ENCODE measurements at regions not wholly inside any gene's neighbourhood (a gene's known extent, or its start where the extent isn't known, plus 50 kb on each side); places are given as distances from the start of the nearest gene placed in this dataset.

DNA sequence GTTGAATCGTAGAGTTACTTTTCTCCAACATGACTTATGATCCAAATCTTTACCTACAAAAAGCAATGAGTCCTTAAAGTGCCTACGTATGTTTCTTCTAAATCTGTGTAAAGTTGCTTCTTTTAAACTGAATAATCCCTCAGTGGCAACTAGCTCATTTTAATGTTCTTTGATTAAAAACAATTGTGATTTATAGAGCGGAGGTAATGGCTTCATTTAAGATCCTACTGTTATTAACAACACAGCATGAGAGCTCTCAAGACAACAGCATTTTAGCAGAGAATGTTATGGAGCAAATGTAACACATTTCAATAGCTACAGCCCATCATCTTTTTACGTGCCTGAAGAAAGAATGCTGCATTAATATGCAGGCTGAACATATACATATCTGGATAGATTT is 55.3 kb upstream of the VGLL3 start:
- DNase-seq, result no peak
- Histone ChIP-seq H3K4me3 (ENCODE audit: low read depth, low read length) (no peak overlapping the region), H3K9me3 (no peaks in the 10 kb centered on the region), H3K4me1 (no peaks in the 10 kb centered on the region), H3K27me3 (no peaks in the 10 kb centered on the region), H3K36me3 (no peaks in the 10 kb centered on the region)
- TF ChIP-seq, protein P1, sequence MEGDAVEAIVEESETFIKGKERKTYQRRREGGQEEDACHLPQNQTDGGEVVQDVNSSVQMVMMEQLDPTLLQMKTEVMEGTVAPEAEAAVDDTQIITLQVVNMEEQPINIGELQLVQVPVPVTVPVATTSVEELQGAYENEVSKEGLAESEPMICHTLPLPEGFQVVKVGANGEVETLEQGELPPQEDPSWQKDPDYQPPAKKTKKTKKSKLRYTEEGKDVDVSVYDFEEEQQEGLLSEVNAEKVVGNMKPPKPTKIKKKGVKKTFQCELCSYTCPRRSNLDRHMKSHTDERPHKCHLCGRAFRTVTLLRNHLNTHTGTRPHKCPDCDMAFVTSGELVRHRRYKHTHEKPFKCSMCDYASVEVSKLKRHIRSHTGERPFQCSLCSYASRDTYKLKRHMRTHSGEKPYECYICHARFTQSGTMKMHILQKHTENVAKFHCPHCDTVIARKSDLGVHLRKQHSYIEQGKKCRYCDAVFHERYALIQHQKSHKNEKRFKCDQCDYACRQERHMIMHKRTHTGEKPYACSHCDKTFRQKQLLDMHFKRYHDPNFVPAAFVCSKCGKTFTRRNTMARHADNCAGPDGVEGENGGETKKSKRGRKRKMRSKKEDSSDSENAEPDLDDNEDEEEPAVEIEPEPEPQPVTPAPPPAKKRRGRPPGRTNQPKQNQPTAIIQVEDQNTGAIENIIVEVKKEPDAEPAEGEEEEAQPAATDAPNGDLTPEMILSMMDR (IDR thresholded peaks at IDR 0.05; ENCODE audit: low read depth, low read length), result no peak

DNA sequence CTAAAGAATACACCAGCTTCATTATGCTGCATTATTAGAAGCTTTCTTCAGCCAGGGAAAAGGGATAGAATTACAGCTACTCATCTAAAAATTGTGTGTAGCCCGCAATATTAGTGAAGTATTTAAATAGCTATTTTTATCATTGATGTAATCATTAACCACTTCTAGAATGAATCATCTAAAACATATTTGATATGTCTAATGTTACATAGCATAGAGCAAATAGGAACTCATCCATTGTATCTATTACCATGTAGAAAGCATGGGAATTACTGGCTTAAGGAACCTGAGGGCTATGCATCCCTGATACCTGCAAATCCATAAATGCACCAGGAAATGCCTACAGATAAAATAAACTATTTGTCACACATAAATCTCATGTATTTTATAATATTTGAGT is 54.5 kb upstream of the VGLL3 start:
- H3K36me3 ChIP-seq, result no peaks in the 10 kb centered on the region
- H3K9me3 ChIP-seq, result no peaks in the 10 kb centered on the region
- no peaks in the 10 kb centered on the region for H3K4me1 ChIP-seq
- H3K27me3 ChIP-seq, result no peaks in the 10 kb centered on the region
- TF ChIP-seq, protein P1 (IDR thresholded peaks at IDR 0.05; ENCODE audit: low read depth, low read length), result no peak
- no peak overlapping the region for H3K4me3 ChIP-seq (ENCODE audit: low read depth, low read length)
- DNase-seq, result no peak

DNA sequence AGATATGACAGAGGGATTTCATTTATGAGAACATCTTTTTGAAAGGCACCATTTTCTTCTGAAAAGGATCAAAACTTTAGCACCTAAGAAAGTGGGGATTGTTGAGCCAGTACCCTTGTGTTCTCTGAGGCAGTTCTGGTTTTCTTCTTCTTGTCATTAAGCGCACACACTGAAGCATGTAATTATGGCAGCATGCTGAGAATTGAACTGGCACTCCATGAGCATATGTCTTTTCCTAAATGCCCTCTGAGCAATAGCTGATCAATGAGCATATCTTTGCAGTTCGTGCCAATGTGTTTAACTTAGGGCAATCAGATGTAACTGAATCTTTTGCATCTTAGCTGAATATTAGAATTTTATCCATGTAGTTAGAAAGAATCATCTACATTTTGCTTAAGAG is 53.9 kb upstream of the VGLL3 start:
- Histone ChIP-seq H3K27me3 (no peaks in the 10 kb centered on the region), H3K4me1 (no peaks in the 10 kb centered on the region), H3K4me3 (ENCODE audit: low read depth, low read length) (no peak overlapping the region), H3K9me3 (no peaks in the 10 kb centered on the region), H3K36me3 (no peaks in the 10 kb centered on the region)
- no peak for DNase-seq
- TF ChIP-seq, protein P1 (IDR thresholded peaks at IDR 0.05; ENCODE audit: low read depth, low read length), result no peak

DNA sequence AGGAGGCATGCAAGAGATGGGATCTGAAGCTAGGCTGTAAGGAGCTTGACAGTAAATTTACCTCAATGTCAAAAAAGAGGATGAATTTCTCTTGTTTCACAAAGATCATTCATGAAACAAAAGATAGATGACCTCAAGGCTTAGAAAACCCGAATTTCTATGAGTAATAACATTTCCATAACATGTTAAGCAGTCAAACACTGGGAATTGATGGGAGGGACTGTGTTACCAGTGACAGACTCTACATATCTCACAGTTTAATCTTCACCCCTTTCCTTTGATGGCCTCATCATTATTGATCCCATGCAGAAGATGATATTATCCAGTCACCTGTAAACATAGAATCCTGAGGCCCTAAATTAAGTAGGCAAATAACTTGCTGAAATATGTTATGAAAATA is 53.5 kb upstream of the VGLL3 start:
- TF ChIP-seq, protein P1 (IDR thresholded peaks at IDR 0.05; ENCODE audit: low read depth, low read length), result no peak

DNA sequence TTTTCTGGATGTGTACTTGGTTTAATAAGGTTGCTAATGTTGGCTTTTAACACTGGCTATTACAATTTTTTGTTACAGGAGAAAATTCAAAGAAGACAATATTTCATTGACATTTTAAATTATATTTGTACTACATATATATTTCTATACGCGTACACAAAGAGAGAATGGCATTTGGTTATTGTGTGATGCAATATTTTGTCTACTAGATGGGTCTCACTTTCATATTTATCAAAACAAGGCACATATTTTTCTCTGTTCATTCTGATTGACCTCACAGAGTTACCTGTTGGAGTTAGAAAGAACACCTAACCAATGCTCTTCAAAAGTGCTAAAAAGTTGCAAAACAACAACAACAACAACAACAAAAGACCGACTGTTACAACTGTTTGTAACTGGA is 50.2 kb upstream of the VGLL3 start:
- H3K4me3 ChIP-seq (ENCODE audit: low read depth, low read length), result no peak overlapping the region
- H3K4me1 ChIP-seq, result no peaks in the 10 kb centered on the region
- no peak for DNase-seq
- H3K27me3 ChIP-seq, result no peaks in the 10 kb centered on the region
- no peaks in the 10 kb centered on the region for H3K36me3 ChIP-seq
- TF ChIP-seq, protein P1 (IDR thresholded peaks at IDR 0.05; ENCODE audit: low read depth, low read length), result no peak
- no peaks in the 10 kb centered on the region for H3K9me3 ChIP-seq

More for the DNA sequence above, 53.5 kb upstream of the VGLL3 start:
- H3K4me3 ChIP-seq (ENCODE audit: low read depth, low read length), result no peak overlapping the region
- no peaks in the 10 kb centered on the region for H3K9me3 ChIP-seq
- no peaks in the 10 kb centered on the region for H3K4me1 ChIP-seq
- no peak for DNase-seq
- H3K36me3 ChIP-seq, result no peaks in the 10 kb centered on the region
- H3K27me3 ChIP-seq, result no peaks in the 10 kb centered on the region
